ENCODE measurements at regions not wholly inside any gene's neighbourhood (a gene's known extent, or its start where the extent isn't known, plus 50 kb on each side); places are given as distances from the start of the nearest gene placed in this dataset.

GRCh38 chr16:85246473-85246872 is 134.2 kb upstream of the CIBAR2 start:
- H3K4me3 ChIP-seq (ENCODE audit: low read length) = peak overlapping the region; percentile 46
- TF ChIP-seq TAF1 (IDR thresholded peaks at IDR 0.05; ENCODE audit: low read depth) = no peak
- no peak for TF ChIP-seq REST (IDR thresholded peaks at IDR 0.05; ENCODE audit: borderline replicate concordance)
- TF ChIP-seq, protein P1, sequence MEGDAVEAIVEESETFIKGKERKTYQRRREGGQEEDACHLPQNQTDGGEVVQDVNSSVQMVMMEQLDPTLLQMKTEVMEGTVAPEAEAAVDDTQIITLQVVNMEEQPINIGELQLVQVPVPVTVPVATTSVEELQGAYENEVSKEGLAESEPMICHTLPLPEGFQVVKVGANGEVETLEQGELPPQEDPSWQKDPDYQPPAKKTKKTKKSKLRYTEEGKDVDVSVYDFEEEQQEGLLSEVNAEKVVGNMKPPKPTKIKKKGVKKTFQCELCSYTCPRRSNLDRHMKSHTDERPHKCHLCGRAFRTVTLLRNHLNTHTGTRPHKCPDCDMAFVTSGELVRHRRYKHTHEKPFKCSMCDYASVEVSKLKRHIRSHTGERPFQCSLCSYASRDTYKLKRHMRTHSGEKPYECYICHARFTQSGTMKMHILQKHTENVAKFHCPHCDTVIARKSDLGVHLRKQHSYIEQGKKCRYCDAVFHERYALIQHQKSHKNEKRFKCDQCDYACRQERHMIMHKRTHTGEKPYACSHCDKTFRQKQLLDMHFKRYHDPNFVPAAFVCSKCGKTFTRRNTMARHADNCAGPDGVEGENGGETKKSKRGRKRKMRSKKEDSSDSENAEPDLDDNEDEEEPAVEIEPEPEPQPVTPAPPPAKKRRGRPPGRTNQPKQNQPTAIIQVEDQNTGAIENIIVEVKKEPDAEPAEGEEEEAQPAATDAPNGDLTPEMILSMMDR (IDR thresholded peaks at IDR 0.05; ENCODE audit: poor library complexity, severe bottlenecking) = no peak
- no peak for TF ChIP-seq EP300 (conservative IDR thresholded peaks at IDR 0.05; ENCODE audit: poor library complexity, severe bottlenecking)
- TF ChIP-seq SMC3 (conservative IDR thresholded peaks at IDR 0.05; ENCODE audit: poor library complexity) = no peak
- TF ChIP-seq POLR2AphosphoS5 (IDR thresholded peaks at IDR 0.05) = no peak
- TF ChIP-seq MXI1 (conservative IDR thresholded peaks at IDR 0.05; ENCODE audit: poor library complexity, severe bottlenecking) = no peak
- no peaks in the 10 kb centered on the region for H3K9me2 ChIP-seq (ENCODE audit: insufficient read depth, low read length)
- no peaks in the 10 kb centered on the region for H4K20me1 ChIP-seq (ENCODE audit: insufficient read depth)
- H3K27ac ChIP-seq (ENCODE audit: low read length) = no peak overlapping the region
- H3K36me3 ChIP-seq (ENCODE audit: insufficient read depth, low read length) = no peaks in the 10 kb centered on the region
- no peaks in the 10 kb centered on the region for H3K79me2 ChIP-seq (replicated peaks; ENCODE audit: insufficient read depth, low read length)
- no peaks in the 10 kb centered on the region for H3K27me3 ChIP-seq (ENCODE audit: insufficient read depth, low read depth, low read length)
- no peaks in the 10 kb centered on the region for H3K9me3 ChIP-seq (ENCODE audit: low read length)
- peak overlapping the region; percentile 10 for H3K4me2 ChIP-seq (ENCODE audit: low read length)
- no peaks in the 10 kb centered on the region for H3F3A ChIP-seq (ENCODE audit: insufficient read depth, low read length, poor library complexity, severe bottlenecking)
- no peak overlapping the region for H2AFZ ChIP-seq (ENCODE audit: low read depth, low read length)
- peak overlapping the region; percentile 29 for H3K9ac ChIP-seq (ENCODE audit: low read length)

GRCh38 chr16:85246973-85247372 is 134.7 kb upstream of the CIBAR2 start:
- Histone ChIP-seq H2AFZ (ENCODE audit: low read depth, low read length) (no peak overlapping the region), H3K4me2 (ENCODE audit: low read length) (peak overlapping the region; percentile 10), H3K9ac (ENCODE audit: low read length) (peak overlapping the region; percentile 29), H3K36me3 (ENCODE audit: insufficient read depth, low read length) (no peaks in the 10 kb centered on the region), H3K9me3 (ENCODE audit: low read length) (no peaks in the 10 kb centered on the region), H3F3A (ENCODE audit: insufficient read depth, low read length, poor library complexity, severe bottlenecking) (no peaks in the 10 kb centered on the region), H3K4me3 (ENCODE audit: low read length) (peak overlapping the region; percentile 46), H3K27me3 (ENCODE audit: insufficient read depth, low read depth, low read length) (no peaks in the 10 kb centered on the region), H3K27ac (ENCODE audit: low read length) (no peak overlapping the region), H3K79me2 (replicated peaks; ENCODE audit: insufficient read depth, low read length) (no peaks in the 10 kb centered on the region), H3K9me2 (ENCODE audit: insufficient read depth, low read length) (no peaks in the 10 kb centered on the region), H4K20me1 (ENCODE audit: insufficient read depth) (no peaks in the 10 kb centered on the region)
- TF ChIP-seq REST (IDR thresholded peaks at IDR 0.05; ENCODE audit: borderline replicate concordance) (no peak), RAD21 (conservative IDR thresholded peaks at IDR 0.05) (no peak), POLR2AphosphoS5 (IDR thresholded peaks at IDR 0.05) (no peak), EP300 (conservative IDR thresholded peaks at IDR 0.05; ENCODE audit: poor library complexity, severe bottlenecking) (no peak), SMC3 (conservative IDR thresholded peaks at IDR 0.05; ENCODE audit: poor library complexity) (no peak), MXI1 (conservative IDR thresholded peaks at IDR 0.05; ENCODE audit: poor library complexity, severe bottlenecking) (no peak), EZH2 (IDR thresholded peaks at IDR 0.05; ENCODE audit: borderline replicate concordance, insufficient read depth, low read length, poor library complexity, severe bottlenecking) (no peak), TAF1 (IDR thresholded peaks at IDR 0.05; ENCODE audit: low read depth) (no peak)
- TF ChIP-seq, protein P1 (IDR thresholded peaks at IDR 0.05; ENCODE audit: poor library complexity, severe bottlenecking) = no peak
